22Rv1 (cell line): ENCODE measurements at regions not wholly inside any gene's neighbourhood (a gene's known extent, or its start where the extent isn't known, plus 50 kb on each side); places are given as distances from the start of the nearest gene placed in this dataset.

Source experiments
- ZFX ChIP-seq: fragments of 450-650 bp; IDR thresholded peaks from 2 replicates; pipeline ENCODE4 v1.6.1; 2017; ENCODE audit warnings: antibody characterized with exemption, borderline replicate concordance
- TF ChIP-seq, protein P1 (sequence below): fragments of 450-650 bp; IDR thresholded peaks from 2 replicates; pipeline ENCODE4 v1.5.1; 2017; ENCODE audit warnings: mild to moderate bottlenecking

- TF ChIP-seq, protein P1, sequence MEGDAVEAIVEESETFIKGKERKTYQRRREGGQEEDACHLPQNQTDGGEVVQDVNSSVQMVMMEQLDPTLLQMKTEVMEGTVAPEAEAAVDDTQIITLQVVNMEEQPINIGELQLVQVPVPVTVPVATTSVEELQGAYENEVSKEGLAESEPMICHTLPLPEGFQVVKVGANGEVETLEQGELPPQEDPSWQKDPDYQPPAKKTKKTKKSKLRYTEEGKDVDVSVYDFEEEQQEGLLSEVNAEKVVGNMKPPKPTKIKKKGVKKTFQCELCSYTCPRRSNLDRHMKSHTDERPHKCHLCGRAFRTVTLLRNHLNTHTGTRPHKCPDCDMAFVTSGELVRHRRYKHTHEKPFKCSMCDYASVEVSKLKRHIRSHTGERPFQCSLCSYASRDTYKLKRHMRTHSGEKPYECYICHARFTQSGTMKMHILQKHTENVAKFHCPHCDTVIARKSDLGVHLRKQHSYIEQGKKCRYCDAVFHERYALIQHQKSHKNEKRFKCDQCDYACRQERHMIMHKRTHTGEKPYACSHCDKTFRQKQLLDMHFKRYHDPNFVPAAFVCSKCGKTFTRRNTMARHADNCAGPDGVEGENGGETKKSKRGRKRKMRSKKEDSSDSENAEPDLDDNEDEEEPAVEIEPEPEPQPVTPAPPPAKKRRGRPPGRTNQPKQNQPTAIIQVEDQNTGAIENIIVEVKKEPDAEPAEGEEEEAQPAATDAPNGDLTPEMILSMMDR: no peak
- no peak for TF ChIP-seq ZFX
Measured at GRCh38 chr20:12833861-12834260, 174.9 kb upstream of the SPTLC3 start.
